ENCODE measurements at regions not wholly inside any gene's neighbourhood (a gene's known extent, or its start where the extent isn't known, plus 50 kb on each side); places are given as distances from the start of the nearest gene placed in this dataset.

GRCh38 chr5:19408149-19408548 is 579.9 kb downstream of the CDH18 start:
- Histone ChIP-seq H3K27ac (ENCODE audit: insufficient read length, low read depth, low read length) (no peak overlapping the region), H3K23me2 (ENCODE audit: insufficient read length, low read depth, low read length, poor library complexity, severe bottlenecking) (no peaks in the 10 kb centered on the region), H2AFZ (ENCODE audit: low read length) (no peak overlapping the region), H3K4ac (ENCODE audit: low read depth, low read length) (no peak overlapping the region), H3T11ph (ENCODE audit: low read length) (no peak overlapping the region), H4K20me1 (ENCODE audit: control insufficient read depth, insufficient read depth, insufficient read length) (no peaks in the 10 kb centered on the region), H3K79me1 (ENCODE audit: insufficient read depth, low read depth, low read length, poor library complexity, severe bottlenecking) (no peaks in the 10 kb centered on the region), H3K27me3 (ENCODE audit: insufficient read depth, low read length) (no peaks in the 10 kb centered on the region), H4K91ac (ENCODE audit: insufficient read length, low read depth, low read length) (no peak overlapping the region), H2BK12ac (ENCODE audit: insufficient read length, low read depth, low read length) (no peak overlapping the region), H2BK5ac (ENCODE audit: insufficient read length, low read length) (no peak overlapping the region), H4K8ac (replicated peaks; ENCODE audit: insufficient read length, low read depth, low read length) (no peak overlapping the region), H3K18ac (ENCODE audit: insufficient read length, low read depth, low read length) (no peak overlapping the region), H3K4me2 (ENCODE audit: insufficient read depth, insufficient read length, low read length) (no peak overlapping the region), H2AK5ac (ENCODE audit: insufficient read length, low read length) (no peak overlapping the region), H2BK120ac (ENCODE audit: low read depth, low read length, poor library complexity, severe bottlenecking) (no peak overlapping the region), H2BK20ac (ENCODE audit: low read depth, low read length, poor library complexity, severe bottlenecking) (no peak overlapping the region), H2BK15ac (ENCODE audit: low read depth, low read length) (no peak overlapping the region), H3K56ac (ENCODE audit: insufficient read length, low read depth, low read length) (no peak overlapping the region), H3K23ac (ENCODE audit: insufficient read length, low read depth, low read length) (no peak overlapping the region), H3K79me2 (ENCODE audit: insufficient read depth, low read length) (no peaks in the 10 kb centered on the region), H3K14ac (ENCODE audit: insufficient read depth, low read length) (no peak overlapping the region), H3K9ac (ENCODE audit: extremely low read depth, insufficient read length, low read length) (no peak overlapping the region), H4K5ac (ENCODE audit: insufficient read length, low read depth, low read length) (no peak overlapping the region), H3K4me1 (ENCODE audit: insufficient read depth, low read length) (no peaks in the 10 kb centered on the region), H3K9me3 (ENCODE audit: control insufficient read depth, low read depth, low read length) (no peaks in the 10 kb centered on the region)
- WGBS (ENCODE audit: extremely low coverage, insufficient read length, low lambda C conversion rate): no CpG with 5 or more reads among the region's 3 CpGs
- H3K4me1 Mint-ChIP-seq: peaks cover 0 to 4% of the 10 kb centered on the region in 2 experiments; a peak in 1 of 4 replicates
- no peak for TF ChIP-seq CTCF (conservative IDR thresholded peaks at IDR 0.05)
- H3K27me3 Mint-ChIP-seq (ENCODE audit: low read depth): no peaks in the 10 kb centered on the region
- no peak for DNase-seq
- H3K9me3 Mint-ChIP-seq: peaks cover under 1 to 3% of the 10 kb centered on the region in 2 experiments; a peak in 2 of 5 replicates
- no peak overlapping the region for H3K27ac Mint-ChIP-seq
- H3K4me3 Mint-ChIP-seq: no peak overlapping the region
- H3K36me3 Mint-ChIP-seq (ENCODE audit: insufficient read depth in 1 of 3, low read depth in 3 of 3): peaks cover 0 to 3% (median 0%) of the 10 kb centered on the region in 3 experiments; a peak in 3 of 7 replicates

Data from H9 (cell line).